B cell (primary cell): ENCODE measurements at regions not wholly inside any gene's neighbourhood (a gene's known extent, or its start where the extent isn't known, plus 50 kb on each side); places are given as distances from the start of the nearest gene placed in this dataset.

Source experiments
- CTCF ChIP-seq: fragments of 200-600 bp; IDR thresholded peaks from one replicate; pipeline ENCODE4 v1.8.0; 2022; ENCODE audit warnings: antibody characterized with exemption, mild to moderate bottlenecking
- EZH2 ChIP-seq: IDR thresholded peaks from 2 replicates; pipeline ENCODE4 v1.6.1; 2012; ENCODE audit warnings: borderline replicate concordance, low read depth, mild to moderate bottlenecking, moderate library complexity, low read length; ENCODE audit not compliant: insufficient read depth, poor library complexity, severe bottlenecking

GRCh38 chr1:115531631-115532264 lies 110.0 kb upstream of the VANGL1 start:
- no peak for TF ChIP-seq EZH2
- no peak for TF ChIP-seq CTCF
